Skeletal muscle tissue (tissue), 3 donors: ENCODE measurements at regions not wholly inside any gene's neighbourhood (a gene's known extent, or its start where the extent isn't known, plus 50 kb on each side); places are given as distances from the start of the nearest gene placed in this dataset.

ENCODE experiments used
- H3K27ac ChIP-seq: one replicate; pipeline ENCODE4 v1.7.0; 2013; ENCODE audit warnings: mild to moderate bottlenecking, low read depth, low read length, inconsistent platforms
- H3K27me3 ChIP-seq, 3 donors: one replicate each; pipeline ENCODE4 v1.7.0; 2013; ENCODE audit warnings: low read length in 3 of 3; ENCODE audit not compliant: control insufficient read depth in 3 of 3, insufficient read depth in 3 of 3
- H3K36me3 ChIP-seq, 3 donors: one replicate each; pipeline ENCODE4 v1.7.0; 2013; ENCODE audit warnings: low read length in 3 of 3; ENCODE audit not compliant: control insufficient read depth in 3 of 3, insufficient read depth in 3 of 3
- H3K4me1 ChIP-seq, 3 donors: one replicate each; pipeline ENCODE4 v1.7.0; 2013; ENCODE audit warnings: low read length in 3 of 3, mild to moderate bottlenecking in 3 of 3; ENCODE audit not compliant: control insufficient read depth in 3 of 3, insufficient read depth in 3 of 3
- H3K4me3 ChIP-seq, 3 donors: one replicate each; pipeline ENCODE4 v1.7.0; 2013; ENCODE audit warnings: low read length in 3 of 3
- H3K9ac ChIP-seq, 3 donors: one replicate each; pipeline ENCODE4 v1.7.0; 2013; ENCODE audit warnings: low read length in 3 of 3, mild to moderate bottlenecking in 3 of 3, moderate library complexity in 2 of 3, low read depth in 1 of 3
- H3K9me3 ChIP-seq, 3 donors: one replicate each; pipeline ENCODE4 v1.7.0; 2013; ENCODE audit warnings: low read length in 3 of 3; ENCODE audit not compliant: control insufficient read depth in 3 of 3
- donor health status: Osteomylitis.

DNA sequence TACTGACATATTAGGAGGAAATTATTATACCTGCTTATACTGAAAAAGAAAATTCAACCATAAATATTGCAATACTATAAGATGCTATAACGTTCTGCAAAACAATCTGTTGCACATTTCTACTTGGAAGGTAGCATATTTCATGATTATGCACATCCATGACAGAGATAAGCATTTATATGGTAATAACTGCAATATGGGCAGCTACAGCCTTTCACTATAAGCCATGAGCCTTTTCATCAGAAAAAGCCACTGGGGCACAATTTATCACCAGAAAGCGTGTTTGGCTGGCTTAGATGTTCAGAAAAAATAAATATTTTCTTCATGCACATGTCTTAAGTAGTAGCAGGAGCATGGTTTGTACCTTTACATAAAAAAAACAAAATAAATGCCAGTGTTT is 340.7 kb downstream of the GALC start:
- Histone ChIP-seq H3K27me3 (no peaks in the 10 kb centered on the region), H3K27ac (no peak overlapping the region), H3K9ac (no peak overlapping the region), H3K36me3 (no peaks in the 10 kb centered on the region), H3K9me3 (peaks cover 2 to 8% (median 5%) of the 10 kb centered on the region in 3 donors), H3K4me3 (no peak overlapping the region), H3K4me1 (no peaks in the 10 kb centered on the region)

DNA sequence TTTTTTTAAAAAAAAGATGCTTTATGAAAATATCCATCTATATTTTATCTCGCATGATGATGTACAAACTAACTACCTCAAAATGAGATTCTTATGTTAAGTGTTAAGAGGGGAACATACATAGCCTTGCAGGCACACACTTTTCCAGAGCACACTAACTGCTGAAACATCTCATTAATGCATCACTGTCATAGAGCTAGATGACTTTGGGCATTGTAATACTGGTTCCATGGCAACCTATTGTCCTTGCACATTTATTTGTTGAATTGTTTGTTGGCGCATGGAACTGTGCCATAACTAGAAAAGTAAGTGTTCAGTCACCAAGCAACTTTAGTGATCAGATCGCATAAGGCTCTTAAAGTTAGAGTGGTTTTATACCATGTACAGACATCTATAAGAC is 348.3 kb downstream of the GALC start:
- Histone ChIP-seq H3K36me3 (no peaks in the 10 kb centered on the region), H3K27me3 (no peaks in the 10 kb centered on the region), H3K4me1 (no peaks in the 10 kb centered on the region), H3K9me3 (peaks cover 0 to 3% (median 2%) of the 10 kb centered on the region in 3 donors), H3K4me3 (no peak overlapping the region), H3K27ac (no peak overlapping the region), H3K9ac (no peak overlapping the region)

GRCh38 chr14:87643005-87643404 is 350.0 kb downstream of the GALC start:
- Histone ChIP-seq H3K4me3 (no peak overlapping the region), H3K9ac (no peak overlapping the region), H3K36me3 (no peaks in the 10 kb centered on the region), H3K27ac (no peak overlapping the region), H3K4me1 (no peaks in the 10 kb centered on the region), H3K9me3 (no peaks in the 10 kb centered on the region), H3K27me3 (no peaks in the 10 kb centered on the region)

DNA sequence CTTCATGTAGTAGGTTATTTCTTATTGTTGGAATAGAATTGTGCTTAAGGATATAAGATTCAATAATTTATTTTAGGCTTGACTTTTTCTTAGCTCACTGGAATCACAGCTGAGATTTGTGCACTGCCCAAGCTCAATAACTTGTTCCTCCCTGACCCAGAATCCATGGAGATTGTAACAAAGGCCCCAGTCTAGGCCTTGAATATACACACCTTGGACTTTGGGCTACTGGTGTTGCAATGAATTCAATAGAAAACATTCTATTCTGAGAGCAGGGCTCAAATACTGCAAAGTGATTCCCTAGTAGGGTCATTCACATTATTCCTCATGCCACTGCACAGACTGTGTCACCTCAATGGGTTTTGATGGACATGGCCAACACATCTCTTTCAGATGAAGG is 352.4 kb downstream of the GALC start:
- Histone ChIP-seq H3K27ac (no peak overlapping the region), H3K4me1 (no peaks in the 10 kb centered on the region), H3K9me3 (no peaks in the 10 kb centered on the region), H3K27me3 (no peaks in the 10 kb centered on the region), H3K36me3 (no peaks in the 10 kb centered on the region), H3K9ac (no peak overlapping the region), H3K4me3 (no peak overlapping the region)

- H3K27me3 ChIP-seq: no peaks in the 10 kb centered on the region
- no peaks in the 10 kb centered on the region for H3K9me3 ChIP-seq
- H3K36me3 ChIP-seq: no peaks in the 10 kb centered on the region
- no peaks in the 10 kb centered on the region for H3K4me1 ChIP-seq
- no peak overlapping the region for H3K4me3 ChIP-seq
- H3K27ac ChIP-seq: no peak overlapping the region
- no peak overlapping the region for H3K9ac ChIP-seq
These were observed 354.8 kb downstream of the GALC start for GRCh38 chr14:87638196-87638595.

DNA sequence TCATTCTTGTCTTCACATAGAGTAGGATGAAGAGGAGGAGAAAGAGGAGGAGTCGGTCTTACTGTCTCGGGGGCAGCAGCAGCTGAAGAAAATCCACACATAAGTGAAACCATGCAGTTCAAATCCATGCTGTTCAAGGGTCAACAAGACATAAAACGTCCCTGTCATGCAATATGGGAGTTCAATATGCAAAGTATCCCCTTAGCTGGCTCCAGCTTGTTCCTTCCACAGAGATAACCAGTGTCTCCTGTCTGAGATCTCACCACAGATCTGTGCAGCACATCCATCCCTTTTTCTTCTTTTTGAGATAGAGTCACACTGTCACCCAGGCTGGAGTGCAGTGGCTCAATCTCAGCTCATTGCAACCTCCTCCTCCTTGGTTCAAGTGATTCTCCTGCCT is 357.5 kb downstream of the GALC start:
- Histone ChIP-seq H3K4me1 (no peaks in the 10 kb centered on the region), H3K9ac (no peak overlapping the region), H3K27ac (no peak overlapping the region)

GRCh38 chr14:87632796-87633195 is 360.2 kb downstream of the GALC start:
- H3K36me3 ChIP-seq: no peaks in the 10 kb centered on the region
- H3K27me3 ChIP-seq: no peaks in the 10 kb centered on the region
- peaks cover 0 to 3% (median 0%) of the 10 kb centered on the region in 3 donors for H3K4me1 ChIP-seq
- no peak overlapping the region for H3K9ac ChIP-seq
- no peak overlapping the region for H3K27ac ChIP-seq
- H3K4me3 ChIP-seq: no peak overlapping the region
- no peaks in the 10 kb centered on the region for H3K9me3 ChIP-seq

More for the DNA sequence above, 357.5 kb downstream of the GALC start:
- Histone ChIP-seq H3K27me3 (no peaks in the 10 kb centered on the region), H3K36me3 (no peaks in the 10 kb centered on the region), H3K9me3 (no peaks in the 10 kb centered on the region), H3K4me3 (no peak overlapping the region)

GRCh38 chr14:87630846-87631245 is 362.1 kb downstream of the GALC start:
- Histone ChIP-seq H3K9ac (no peak overlapping the region), H3K27me3 (no peaks in the 10 kb centered on the region), H3K27ac (no peak overlapping the region), H3K9me3 (no peaks in the 10 kb centered on the region), H3K36me3 (no peaks in the 10 kb centered on the region), H3K4me3 (no peak overlapping the region), H3K4me1 (peaks cover 0 to 3% (median 0%) of the 10 kb centered on the region in 3 donors)

GRCh38 chr14:87629788-87630187 is 363.2 kb downstream of the GALC start:
- H3K4me3 ChIP-seq: no peak overlapping the region
- no peaks in the 10 kb centered on the region for H3K36me3 ChIP-seq
- no peak overlapping the region for H3K27ac ChIP-seq
- H3K9ac ChIP-seq: no peak overlapping the region
- peaks cover 0 to 3% (median 0%) of the 10 kb centered on the region in 3 donors for H3K4me1 ChIP-seq
- no peaks in the 10 kb centered on the region for H3K9me3 ChIP-seq
- H3K27me3 ChIP-seq: no peaks in the 10 kb centered on the region

- no peak overlapping the region for H3K27ac ChIP-seq
- H3K27me3 ChIP-seq: no peaks in the 10 kb centered on the region
- peaks cover 0 to 3% (median 0%) of the 10 kb centered on the region in 3 donors for H3K4me1 ChIP-seq
- H3K9ac ChIP-seq: no peak overlapping the region
- H3K4me3 ChIP-seq: no peak overlapping the region
- no peaks in the 10 kb centered on the region for H3K36me3 ChIP-seq
- no peaks in the 10 kb centered on the region for H3K9me3 ChIP-seq
These were observed 364.2 kb downstream of the GALC start for GRCh38 chr14:87628780-87629179.

- H3K36me3 ChIP-seq: no peaks in the 10 kb centered on the region
- no peaks in the 10 kb centered on the region for H3K9me3 ChIP-seq
- H3K4me3 ChIP-seq: no peak overlapping the region
- no peak overlapping the region for H3K27ac ChIP-seq
- no peaks in the 10 kb centered on the region for H3K27me3 ChIP-seq
- peaks cover 0 to 3% (median 0%) of the 10 kb centered on the region in 3 donors for H3K4me1 ChIP-seq
- no peak overlapping the region for H3K9ac ChIP-seq
These were observed 364.9 kb downstream of the GALC start for GRCh38 chr14:87628129-87628528.
